HG02852 (cell line): ENCODE measurements at regions not wholly inside any gene's neighbourhood (a gene's known extent, or its start where the extent isn't known, plus 50 kb on each side); places are given as distances from the start of the nearest gene placed in this dataset.

Source experiments
- ATAC-seq: cut with Tn5 transposase; IDR thresholded peaks from one replicate; pipeline ENCODE4 v1.9.1; 2021; ENCODE audit warnings: mild to moderate bottlenecking, moderate library complexity; ENCODE audit not compliant: unreplicated experiment

DNA sequence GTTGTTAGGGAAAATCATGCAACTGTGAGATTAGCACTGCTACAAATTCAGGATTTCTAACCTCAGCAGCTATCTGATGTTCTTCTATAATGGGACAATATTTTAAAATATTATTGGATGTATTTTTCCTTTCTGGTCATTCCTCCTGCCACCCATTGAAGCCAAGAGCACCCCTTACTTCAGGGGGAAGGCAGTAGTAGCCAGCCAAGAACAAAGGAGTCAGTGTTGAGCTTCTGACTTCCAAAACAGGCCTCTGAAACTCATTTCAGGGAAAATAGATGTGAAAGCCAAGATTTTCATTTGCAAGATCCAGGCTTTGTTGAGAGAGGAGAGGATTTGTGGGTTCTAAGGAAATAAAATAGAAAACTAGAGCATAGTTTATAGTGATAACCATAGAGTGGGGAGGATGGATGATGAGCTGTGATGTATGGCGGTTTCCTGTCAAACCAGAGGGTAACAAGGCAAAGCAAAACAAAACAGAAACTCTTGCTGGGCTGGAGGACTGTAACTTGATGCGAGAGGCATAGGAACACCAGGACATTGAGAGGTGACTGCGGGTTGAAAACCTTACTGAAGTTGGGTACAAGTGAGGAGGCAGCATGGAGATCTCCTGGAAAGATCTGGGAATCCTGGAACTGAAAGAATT lies 173.7 kb upstream of the LEF1 start:
- ATAC-seq: no peak

DNA sequence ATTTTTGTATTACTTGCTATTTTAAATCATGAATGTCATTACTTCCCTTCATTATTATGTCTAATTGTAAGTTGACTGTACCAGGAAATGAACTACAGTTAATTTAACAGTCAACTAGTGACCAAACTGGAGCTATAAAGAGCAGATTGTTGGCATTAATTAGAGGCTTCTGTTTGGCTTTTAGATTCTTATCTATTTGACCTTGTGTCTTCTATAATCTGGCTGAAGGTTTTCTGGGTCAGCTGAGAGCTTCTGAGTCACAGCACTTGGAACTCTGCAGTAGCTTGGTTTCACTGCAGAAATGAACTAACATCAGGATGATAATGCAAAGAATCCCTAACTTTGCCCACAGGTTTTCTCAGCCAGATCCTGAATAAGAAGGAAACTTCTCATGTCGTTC lies 169.2 kb upstream of the LEF1 start:
- ATAC-seq: no peak

DNA sequence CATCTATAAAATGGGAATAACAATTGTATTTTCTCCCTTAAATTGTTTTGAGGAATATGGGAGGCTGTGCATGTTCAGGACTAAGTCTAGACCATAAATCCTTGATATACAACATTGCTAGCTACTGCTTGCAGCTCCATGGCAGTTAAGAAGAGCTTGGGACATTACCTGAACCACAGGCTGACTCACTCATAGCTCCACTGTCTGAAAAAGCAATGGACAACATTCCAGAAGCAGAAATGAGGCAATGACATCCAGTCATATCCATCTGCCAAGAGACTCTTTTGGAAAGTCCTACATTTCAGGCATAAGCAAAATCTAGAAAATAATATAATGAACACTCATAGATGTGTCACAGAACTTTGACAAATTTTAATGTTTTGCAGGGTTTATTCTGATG lies 167.3 kb upstream of the LEF1 start:
- no peak for ATAC-seq

DNA sequence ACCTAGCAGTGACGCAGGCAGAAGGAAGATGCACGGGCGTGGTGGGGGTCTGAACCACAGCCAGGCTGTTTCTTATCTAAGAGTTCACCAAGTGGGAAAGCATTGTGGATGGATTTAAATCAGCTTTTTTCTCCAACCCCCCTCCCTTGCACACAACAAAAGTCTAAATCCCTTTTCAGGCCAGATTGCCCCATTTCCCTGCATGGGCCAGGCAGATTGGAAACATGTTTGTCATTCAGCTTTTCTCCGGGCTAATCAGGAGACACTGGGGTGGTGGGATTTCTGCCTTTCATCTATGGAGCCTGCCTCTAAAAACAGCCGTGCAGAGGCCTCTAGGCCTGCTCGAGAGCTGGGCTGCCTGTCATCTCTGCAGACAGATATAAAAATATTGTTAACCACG lies 166.3 kb upstream of the LEF1 start:
- ATAC-seq: no peak

DNA sequence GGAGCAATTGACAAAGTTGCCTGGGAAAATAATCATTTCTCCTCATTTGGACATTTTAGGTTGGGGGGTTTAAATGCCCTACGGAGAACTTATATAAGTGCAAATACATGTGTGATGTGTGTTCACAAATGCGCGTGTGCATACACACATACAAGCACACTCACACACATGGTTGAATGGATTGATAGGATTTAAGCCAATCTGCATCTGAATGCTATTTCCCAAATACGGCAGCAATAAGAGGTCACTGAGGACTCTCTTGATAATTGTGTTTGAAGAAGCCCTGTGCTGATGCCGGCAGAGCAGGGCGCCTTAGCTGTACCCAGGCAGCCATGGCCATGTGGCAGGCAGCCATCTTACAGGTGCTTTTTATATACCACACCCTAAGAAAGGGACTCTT lies 165.3 kb upstream of the LEF1 start:
- ATAC-seq: no peak

DNA sequence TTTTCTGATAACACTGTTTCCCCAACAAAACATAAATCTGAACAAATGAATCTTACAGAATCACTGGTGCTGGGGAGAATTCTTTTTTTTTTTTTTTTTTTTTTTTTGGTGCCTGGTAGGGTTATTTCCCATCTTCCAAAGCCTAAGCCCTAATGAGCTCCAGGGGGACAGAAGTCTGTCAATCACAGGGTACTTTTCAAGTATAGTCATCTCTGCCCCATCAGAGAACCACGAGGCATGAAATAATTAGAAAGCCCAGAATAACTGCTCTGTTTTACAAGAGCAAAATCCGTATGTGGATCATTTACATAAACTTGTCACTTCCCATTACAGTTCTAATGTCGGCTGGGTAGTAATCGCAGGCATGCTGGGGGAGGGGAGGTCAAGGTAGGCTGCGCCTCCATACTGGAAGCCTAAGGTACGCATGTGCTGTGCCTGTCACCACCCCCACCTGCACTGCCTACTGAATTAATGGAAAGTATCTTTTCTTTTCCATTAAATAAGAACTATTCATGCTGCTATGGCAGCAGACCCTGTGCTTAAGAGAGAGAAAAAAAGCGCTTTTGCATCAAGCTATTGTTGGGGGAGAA lies 164.7 kb upstream of the LEF1 start:
- ATAC-seq: peak; percentile 45

DNA sequence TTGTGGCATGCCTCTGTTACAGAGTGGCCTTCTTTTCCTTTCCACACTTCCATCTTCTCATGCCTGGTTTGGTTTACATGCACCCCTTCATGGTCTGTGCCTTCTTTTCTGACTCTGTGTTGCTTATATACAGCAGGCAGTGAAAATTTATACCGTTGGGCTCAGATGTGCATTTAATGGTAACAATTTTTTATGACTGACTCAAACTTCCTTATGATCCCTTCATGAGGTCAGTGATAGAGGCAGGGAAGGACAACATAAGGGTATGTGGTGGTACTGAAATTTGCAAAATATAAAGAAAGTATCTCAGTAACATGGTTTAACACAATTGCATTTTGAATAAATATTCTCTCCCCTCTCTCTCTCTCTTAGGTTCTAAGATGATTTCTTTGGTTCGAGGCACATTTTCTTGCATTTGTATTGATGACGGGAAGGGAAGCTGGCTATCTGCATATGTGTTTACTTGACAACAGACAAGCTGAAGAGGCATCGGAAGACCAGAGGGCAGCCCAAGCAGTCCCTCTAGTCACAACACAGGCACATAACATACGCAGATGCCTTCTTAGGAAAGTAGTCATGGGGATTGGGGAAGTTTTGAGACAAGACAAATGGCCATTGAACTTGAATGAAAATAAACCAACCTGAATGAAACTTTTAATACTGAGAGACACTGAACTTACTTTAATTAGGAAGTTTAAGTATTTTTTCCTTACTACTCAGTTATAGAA lies 163.3 kb upstream of the LEF1 start:
- no peak for ATAC-seq

DNA sequence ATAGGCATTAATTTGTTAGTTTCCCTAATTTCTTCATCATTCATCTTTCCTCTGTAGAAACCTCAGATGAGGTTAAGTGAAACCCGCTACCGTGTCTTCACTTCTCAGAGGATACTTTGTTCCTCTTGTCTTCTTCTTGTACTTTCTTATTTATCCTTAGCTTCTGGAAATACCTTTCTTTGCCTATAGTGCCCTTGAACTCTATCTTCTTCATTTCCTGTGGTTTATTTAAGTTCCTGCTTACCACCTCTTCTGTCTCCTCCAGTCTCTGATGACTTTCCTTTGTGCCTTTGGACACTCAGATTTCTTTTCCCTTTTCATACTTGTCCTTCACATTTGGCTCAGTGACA lies 159.6 kb upstream of the LEF1 start:
- ATAC-seq: no peak

DNA sequence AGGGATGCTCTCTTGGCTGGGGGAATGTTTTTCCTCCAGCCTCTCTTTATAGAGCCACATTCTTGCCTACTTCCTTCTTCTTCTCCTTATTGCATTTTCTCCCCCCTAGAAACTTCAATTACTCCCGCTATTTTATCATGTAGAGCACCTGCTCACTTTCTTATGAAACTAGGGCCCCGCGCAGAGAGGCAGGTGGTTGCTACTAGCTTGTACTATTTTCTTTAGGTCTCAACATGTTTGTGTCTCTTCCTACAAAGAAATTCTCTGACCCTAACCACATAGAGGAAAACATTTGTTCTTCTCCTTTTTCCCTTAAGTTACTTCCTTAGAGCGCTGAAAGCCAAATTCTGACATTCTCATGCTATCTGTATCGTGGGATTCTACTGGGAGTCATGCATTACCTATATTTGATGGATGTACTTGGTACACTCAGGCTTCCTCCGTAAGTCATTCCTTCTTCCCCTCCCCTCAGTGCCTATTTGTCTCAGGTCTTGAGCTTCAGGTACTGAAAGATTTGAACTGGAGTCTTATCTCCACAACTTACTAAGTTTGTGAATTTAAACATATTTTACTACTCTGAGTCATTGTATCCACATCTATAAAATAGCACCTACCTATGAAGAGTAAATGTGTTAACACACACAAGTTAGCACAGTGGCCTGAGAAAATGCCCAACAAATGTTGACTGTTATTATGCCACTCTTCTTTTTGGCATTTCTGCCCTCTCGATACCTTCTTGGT lies 159.1 kb upstream of the LEF1 start:
- ATAC-seq: no peak

DNA sequence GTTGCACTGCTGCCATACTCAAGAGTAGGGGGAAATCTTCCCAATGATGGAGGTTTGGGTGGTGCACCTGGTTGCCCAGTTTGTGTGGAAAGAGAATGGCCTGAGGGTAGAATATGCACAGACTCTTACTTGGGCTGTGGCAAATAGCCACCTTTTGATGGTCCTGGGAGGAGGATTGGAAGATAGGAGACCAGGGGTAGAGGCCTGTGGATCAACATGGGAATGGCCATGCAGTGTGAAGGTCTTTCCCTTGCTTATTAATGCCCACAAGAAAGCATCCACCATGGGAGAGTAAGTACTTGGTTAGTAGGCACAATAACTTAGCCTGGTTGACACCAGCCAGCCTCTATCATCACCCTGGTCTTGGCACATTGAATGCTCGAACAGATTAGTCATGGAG lies 156.8 kb upstream of the LEF1 start:
- no peak for ATAC-seq

DNA sequence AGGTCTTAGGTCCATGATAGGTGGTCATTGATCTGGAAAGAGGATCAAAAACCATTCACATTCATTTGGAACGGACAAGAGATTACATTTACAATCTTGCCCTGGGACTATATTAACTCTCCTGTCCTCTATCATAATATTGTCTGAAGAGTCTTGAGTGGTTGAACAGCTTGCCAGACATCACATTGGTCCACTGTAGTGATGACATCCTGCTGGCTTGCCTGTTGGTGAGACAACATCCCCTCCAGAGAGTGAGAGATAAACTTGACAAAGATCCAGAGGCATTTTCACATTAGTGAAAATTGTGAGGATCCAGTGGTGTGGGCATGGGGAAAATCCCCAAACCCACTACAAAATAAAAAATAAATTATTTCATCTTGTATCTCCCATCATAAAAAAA lies 155.7 kb upstream of the LEF1 start:
- ATAC-seq: no peak

DNA sequence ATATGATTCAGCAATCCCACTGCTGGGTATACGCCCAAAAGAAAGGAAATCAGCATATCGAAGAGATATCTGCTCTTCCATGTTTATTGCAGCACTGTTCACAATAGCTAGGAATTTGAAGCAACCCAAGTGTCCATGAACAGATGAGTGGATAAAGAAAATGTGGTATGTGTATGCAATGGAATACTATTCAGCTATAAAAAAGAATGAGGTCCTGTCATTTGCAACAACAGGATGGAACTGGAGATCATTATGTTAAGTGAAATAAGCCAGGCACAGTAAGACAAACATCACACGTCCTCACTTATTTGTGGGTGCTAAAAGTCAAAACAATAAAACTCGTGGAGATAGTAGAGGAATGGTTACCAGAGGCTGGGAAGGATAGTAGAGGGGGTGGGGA lies 153.8 kb upstream of the LEF1 start:
- ATAC-seq: no peak

DNA sequence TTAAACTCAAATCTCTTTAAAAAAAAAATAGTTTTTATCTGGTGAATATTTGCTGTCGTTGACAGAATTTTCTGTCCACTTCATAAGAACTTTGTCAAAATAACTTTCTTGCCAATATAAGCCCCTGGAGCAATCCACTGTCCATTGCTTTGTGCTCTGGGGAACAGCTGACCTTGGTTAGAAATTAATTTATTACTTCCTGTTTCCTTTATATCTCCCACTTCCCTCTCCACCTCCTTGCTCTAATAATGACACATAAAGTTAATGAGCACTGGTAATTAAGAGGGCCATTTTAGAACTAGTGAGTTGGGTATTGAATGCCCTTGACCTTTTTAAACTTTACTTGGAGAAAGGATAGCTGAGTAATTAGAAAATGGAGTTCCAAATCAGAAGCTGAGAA lies 151.3 kb upstream of the LEF1 start:
- no peak for ATAC-seq

DNA sequence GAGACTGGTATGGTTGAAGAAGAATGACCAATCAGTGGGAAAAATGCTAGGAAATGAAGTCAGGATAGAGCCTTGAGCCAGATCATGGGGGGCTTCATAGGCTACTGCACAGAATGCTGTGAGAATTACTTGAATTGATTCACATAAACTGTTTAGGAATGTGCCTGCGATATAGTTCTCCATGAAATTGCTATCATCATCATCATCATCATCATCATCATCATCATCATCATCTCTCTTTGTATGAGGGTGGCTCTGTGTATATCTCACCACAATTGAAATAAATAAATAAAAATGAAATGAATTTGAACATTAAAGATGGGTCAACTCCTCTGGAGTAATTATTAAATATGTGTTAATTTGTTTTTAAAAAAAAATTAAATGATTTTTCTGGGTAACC lies 148.6 kb upstream of the LEF1 start:
- ATAC-seq: no peak

DNA sequence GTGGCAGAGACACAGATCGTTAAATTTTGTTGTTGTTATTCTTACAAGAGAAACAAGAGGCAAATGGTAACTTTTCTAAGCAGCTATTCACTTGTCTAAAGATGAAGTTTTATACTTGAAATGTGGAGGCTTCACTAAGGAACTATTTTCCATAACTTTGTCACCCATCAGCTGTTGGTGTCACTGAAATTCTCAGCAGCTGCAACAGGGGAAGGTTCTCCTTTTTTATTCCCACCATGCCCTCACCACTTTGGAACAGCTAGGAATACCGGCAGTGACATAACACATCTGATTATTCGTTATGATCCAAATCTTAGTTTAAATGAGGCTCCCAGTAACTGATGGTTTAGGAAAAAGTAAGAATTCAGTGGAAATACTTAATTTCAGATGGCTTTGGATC lies 147.0 kb upstream of the LEF1 start:
- no peak for ATAC-seq

DNA sequence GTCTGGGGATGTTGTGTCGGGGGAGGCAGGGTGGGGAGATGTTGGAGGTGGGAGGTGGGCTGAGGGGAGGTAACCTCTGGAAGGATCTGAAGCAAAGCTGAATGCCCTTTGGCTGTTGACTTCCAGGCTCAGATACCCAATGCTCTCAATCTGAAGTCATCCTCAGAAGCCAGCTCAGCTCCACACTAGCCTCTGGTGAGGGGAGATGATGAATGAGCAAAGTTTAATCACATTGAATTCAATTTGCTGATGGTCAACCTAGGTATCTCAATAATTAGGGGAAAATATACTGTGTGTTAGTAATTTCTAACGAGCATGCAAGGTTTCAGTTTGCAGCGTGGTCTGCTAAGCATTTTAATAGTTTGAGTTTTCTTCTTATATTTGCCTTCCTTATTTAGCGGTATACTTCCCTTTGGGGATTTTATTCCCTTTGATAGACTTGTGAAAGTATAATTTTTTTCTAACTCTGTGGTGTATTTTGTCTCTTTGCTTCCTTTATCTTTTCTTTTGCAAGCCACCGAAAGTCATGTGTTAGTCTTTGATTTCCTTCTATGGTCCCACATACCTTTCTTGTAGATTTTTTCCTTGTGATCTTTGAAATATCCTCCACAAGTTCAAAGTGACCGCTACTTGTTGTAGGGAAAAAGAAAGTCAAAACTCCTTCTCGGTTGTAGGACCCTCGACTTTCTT lies 146.3 kb upstream of the LEF1 start:
- no peak for ATAC-seq

DNA sequence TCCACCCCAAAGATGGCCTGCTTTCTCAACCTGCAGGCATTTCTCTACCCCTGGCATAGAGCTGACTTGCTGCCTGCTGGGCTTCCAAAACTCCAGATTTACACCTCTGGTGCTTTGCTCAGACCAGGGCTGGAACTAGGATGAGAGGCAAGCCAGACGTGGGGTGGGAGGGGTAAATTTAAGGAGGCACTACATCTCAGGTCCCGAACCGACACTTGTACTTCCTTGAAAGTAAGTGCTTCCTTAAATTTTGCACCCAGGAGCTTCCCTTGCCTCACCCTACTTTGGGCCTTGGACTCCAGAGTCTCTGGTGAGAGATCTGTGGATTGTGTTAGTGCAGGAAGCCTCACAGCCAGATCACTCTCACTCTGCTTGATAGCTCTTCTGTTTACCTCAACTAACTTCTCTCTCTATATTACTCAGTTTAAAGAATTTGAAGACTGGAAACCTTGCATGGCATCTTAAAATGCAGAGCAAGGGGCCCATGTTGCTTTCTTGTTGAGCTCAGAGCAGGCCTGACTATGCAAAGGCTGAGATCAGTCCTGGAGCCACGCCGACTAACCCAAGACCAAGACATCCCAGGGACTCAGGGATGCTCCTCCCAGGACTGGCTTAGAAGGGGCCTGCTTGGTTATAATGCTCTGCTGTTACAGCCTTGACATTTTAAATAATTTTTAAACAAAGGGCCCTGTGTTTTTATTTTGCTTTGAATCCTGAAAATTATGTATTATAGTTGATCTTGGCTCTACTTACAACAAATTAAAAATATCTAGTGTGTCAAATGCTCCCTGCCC lies 145.0 kb upstream of the LEF1 start:
- no peak for ATAC-seq

DNA sequence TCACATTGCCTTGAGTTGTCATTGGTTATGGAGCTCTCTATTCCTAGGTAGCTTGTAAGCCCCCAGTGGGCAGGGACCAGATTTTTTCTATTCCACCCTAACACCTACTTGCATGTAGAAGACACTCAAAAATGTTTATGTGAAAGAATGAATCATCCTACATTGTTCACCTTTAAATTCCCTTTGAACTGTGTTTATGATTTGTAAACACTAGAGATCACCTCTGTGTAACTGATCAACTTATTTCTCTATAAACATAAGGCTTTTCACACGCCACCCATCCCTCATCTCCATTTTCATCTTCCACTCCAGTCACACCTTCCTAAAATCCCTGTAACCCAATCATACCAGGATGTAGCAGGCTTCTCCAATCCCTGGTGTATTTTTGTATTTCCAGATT lies 142.6 kb upstream of the LEF1 start:
- ATAC-seq: no peak

DNA sequence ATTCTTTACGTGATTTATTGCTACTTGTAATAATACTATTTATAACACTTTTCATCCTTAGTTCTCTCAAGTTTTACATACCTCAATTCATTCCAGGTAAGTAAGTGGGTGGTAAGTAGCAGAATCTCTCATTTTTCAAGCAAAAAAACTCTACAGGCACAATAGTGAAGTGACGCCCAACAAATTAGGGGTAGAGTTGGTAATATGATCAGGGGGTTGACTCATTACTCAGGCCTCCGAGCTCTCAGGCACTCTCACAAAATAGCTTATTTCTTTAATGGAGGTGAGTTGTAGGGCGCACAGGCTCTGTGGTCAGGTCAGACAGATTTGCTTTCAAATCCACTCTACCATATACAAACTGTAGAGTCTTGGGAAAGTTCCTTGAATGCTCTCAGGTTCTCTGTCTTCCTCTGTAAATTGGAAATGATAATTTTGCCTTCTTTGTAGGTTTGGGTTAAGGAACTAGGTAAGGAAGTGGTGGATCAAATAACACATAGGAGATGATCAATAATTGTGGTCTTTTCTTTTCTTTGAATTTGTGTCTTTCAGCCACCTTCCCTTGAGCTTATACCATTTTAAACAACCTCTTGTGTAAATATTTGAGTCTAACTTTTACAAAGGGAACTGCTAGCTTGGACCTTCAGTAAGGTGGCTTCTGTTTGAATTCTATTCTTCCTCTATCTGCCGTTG lies 134.9 kb upstream of the LEF1 start:
- ATAC-seq: no peak
